Posterior vena cava (tissue), 2 donors: ENCODE measurements at regions not wholly inside any gene's neighbourhood (a gene's known extent, or its start where the extent isn't known, plus 50 kb on each side); places are given as distances from the start of the nearest gene placed in this dataset.
"Not testable (repeated sequence)": the region's sequence is repeated elsewhere in the genome, so short reads cannot be mapped to it uniquely, and the experiment has no call there.

Experiments used
- DNase-seq: peaks from one replicate; pipeline ENCODE4 v3.0.0-alpha.2; 2020; ENCODE audit warnings: low spot score
- intact Hi-C, 2 donors: fragments of 100-400 bp; cut with DNase I; formaldehyde crosslinking; loops; one replicate each; pipeline versions ENCODE4 v1.14.1 to v1.14.2; 2022 to 2023
- donor health status: DM: yes; HTN: yes; CAD: no.
- donor health status: DM: yes; HTN: yes; CAD: no.

- intact Hi-C loops: loop anchor here in 1 of 2 donors (10.0 kb wide), 1 partner anchor 886 kb away; no protein-coding TSS in a partner anchor
Observed at GRCh38 chr16:72658888-72659717, 388.8 kb downstream of the ZFHX3 start.

GRCh38 chr16:72657791-72658190 is 390.1 kb downstream of the ZFHX3 start:
- intact Hi-C loops: loop anchor here in 1 of 2 donors (10.0 kb wide), 1 partner anchor 887 kb away; no protein-coding TSS in a partner anchor
- no peak for DNase-seq

More at GRCh38 chr16:72658888-72659717, 388.8 kb downstream of the ZFHX3 start:
- DNase-seq: no peak

GRCh38 chr16:72657164-72657563 is 390.8 kb downstream of the ZFHX3 start:
- intact Hi-C loops: loop anchor here in 1 of 2 donors (10.0 kb wide), 1 partner anchor 888 kb away; no protein-coding TSS in a partner anchor
- DNase-seq: no peak

- intact Hi-C loops: loop anchor here in 1 of 2 donors (10.0 kb wide), 1 partner anchor 890 kb away; no protein-coding TSS in a partner anchor
- DNase-seq: no peak
Observed at GRCh38 chr16:72654535-72654934, 393.4 kb downstream of the ZFHX3 start.

GRCh38 chr16:72649254-72649944 is 398.5 kb downstream of the ZFHX3 start:
- no peak for DNase-seq
- intact Hi-C loops: no loop called here

- no peak for DNase-seq
- intact Hi-C loops: no loop called here
Observed at GRCh38 chr16:72646615-72647014, 401.3 kb downstream of the ZFHX3 start.

GRCh38 chr16:72645538-72645937 is 402.4 kb downstream of the ZFHX3 start:
- intact Hi-C loops: no loop called here

GRCh38 chr16:72644911-72645310 is 403.0 kb downstream of the ZFHX3 start:
- no peak for DNase-seq
- intact Hi-C loops: no loop called here

More at GRCh38 chr16:72645538-72645937, 402.4 kb downstream of the ZFHX3 start:
- no peak for DNase-seq

- intact Hi-C loops: no loop called here
- DNase-seq: no peak
Observed at GRCh38 chr16:72639494-72639893, 408.4 kb downstream of the ZFHX3 start.

- intact Hi-C loops: no loop called here
Observed at GRCh38 chr16:72637306-72637705, 410.6 kb downstream of the ZFHX3 start.

GRCh38 chr16:72635694-72636093 is 412.2 kb downstream of the ZFHX3 start:
- intact Hi-C loops: no loop called here
- no peak for DNase-seq

More at GRCh38 chr16:72637306-72637705, 410.6 kb downstream of the ZFHX3 start:
- DNase-seq: no peak

GRCh38 chr16:72635104-72635503 is 412.8 kb downstream of the ZFHX3 start:
- no peak for DNase-seq
- intact Hi-C loops: no loop called here

GRCh38 chr16:72627182-72627896 is 420.6 kb downstream of the ZFHX3 start:
- intact Hi-C loops: loop anchor here in 1 of 2 donors (5.0 kb wide), 1 partner anchor 35 kb away; no protein-coding TSS in a partner anchor

GRCh38 chr16:72626623-72627022 is 421.3 kb downstream of the ZFHX3 start:
- intact Hi-C loops: loop anchor here in 1 of 2 donors (5.0 kb wide), 1 partner anchor 34 kb away; no protein-coding TSS in a partner anchor
- no peak for DNase-seq

More at GRCh38 chr16:72627182-72627896, 420.6 kb downstream of the ZFHX3 start:
- not testable (repeated sequence) for DNase-seq

GRCh38 chr16:72621651-72622050 is 426.3 kb downstream of the ZFHX3 start:
- no peak for DNase-seq
- intact Hi-C loops: no loop called here

- no peak for DNase-seq
- intact Hi-C loops: no loop called here
Observed at GRCh38 chr16:72620853-72621252, 427.1 kb downstream of the ZFHX3 start.

GRCh38 chr16:72620348-72620747 is 427.6 kb downstream of the ZFHX3 start:
- intact Hi-C loops: no loop called here
- no peak for DNase-seq

GRCh38 chr16:72615856-72616255 is 432.1 kb downstream of the ZFHX3 start:
- no peak for DNase-seq
- intact Hi-C loops: no loop called here

- intact Hi-C loops: no loop called here
- no peak for DNase-seq
Observed at GRCh38 chr16:72612718-72613117, 435.2 kb downstream of the ZFHX3 start.
